HG02840 (cell line): ENCODE measurements at regions not wholly inside any gene's neighbourhood (a gene's known extent, or its start where the extent isn't known, plus 50 kb on each side); places are given as distances from the start of the nearest gene placed in this dataset.
"Not testable (repeated sequence)": the region's sequence is repeated elsewhere in the genome, so short reads cannot be mapped to it uniquely, and the experiment has no call there.

Source experiments
- ATAC-seq: cut with Tn5 transposase; IDR thresholded peaks from one replicate; pipeline ENCODE4 v1.9.1; 2021; ENCODE audit warnings: mild to moderate bottlenecking, moderate library complexity, moderate number of reproducible peaks; ENCODE audit not compliant: unreplicated experiment, low FRiP score

GRCh38 chr6:121740188-121740587 lies 304.7 kb downstream of the GJA1 start:
- not testable (repeated sequence) for ATAC-seq

GRCh38 chr6:121743691-121744090 lies 308.2 kb downstream of the GJA1 start:
- ATAC-seq, result no peak

DNA sequence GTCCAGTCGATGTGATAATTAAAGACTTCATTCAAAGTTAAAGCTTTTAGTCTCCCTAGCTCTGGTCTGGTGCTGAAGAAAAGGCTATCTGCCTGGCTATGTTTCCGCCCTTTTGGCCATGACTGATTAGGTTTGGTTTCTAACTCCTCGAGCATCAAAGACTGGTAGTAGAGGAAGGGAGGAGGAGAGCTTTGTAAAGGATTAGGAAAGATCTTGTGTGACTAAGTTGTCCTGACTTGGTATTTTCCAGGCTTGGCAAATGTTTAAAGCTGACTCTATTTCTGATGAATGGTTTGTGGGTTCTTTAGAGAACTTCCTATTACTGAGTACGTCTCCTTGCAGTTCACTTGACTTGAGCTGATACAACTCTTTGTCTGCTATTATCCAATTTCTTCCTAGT lies 312.9 kb downstream of the GJA1 start:
- ATAC-seq, result no peak

DNA sequence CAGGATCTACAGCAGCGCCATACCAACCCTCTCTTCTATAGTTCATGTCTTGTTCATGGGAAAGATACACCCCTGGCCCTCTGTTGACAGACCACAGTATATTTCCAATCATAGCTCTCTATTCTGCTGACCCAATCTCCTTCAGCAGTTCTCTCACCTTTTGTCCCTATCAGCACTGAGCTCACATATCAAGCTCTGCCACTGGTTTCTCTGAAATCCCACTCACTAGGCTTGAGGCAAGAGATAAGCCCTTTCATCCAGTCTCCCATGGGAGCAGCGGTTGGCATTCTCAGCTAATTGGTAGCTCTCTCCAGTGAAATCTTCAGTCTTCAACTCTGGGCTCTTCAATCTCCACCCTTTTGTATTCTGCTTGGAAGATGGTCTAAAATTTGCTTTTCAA lies 313.4 kb downstream of the GJA1 start:
- no peak for ATAC-seq

DNA sequence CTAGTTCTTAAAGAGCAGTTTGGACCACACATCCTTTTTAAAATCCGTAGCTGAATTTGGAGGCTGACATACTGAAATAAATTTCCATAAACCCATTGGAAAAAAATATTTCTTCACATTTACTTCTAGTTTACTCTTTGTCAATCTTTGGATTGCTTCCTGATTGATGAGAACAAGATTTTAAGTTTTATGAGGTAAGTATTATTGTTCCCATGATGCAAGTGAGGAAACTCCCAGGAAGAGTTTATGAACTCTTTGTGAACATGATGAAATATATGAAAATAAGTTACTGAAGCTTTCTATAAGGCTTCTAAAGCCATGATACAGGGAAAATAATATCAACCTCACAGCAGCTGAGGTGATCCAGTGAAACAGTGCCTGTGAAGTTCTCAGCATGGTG lies 320.0 kb downstream of the GJA1 start:
- ATAC-seq, result no peak

- ATAC-seq, result no peak
Observed at GRCh38 chr6:121756666-121757065, 321.2 kb downstream of the GJA1 start.

DNA sequence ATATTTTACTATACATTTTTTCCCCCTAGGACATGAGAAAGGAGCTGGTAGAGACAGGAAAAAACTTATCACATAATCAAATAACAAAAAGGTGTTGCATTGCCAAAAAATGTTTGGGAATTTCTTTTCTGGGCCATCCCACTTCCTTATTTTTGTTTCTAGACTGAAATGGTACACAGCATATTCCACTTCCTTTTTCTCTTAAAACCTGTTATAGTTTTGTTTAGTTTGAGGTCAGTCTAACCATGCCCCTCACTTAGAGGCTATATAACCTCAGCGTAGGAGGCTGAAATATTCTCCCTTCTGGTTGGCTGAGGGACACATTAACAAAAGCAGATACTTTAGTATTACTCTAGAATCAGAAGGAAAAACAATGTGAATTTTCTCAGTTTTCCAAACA lies 323.9 kb downstream of the GJA1 start:
- no peak for ATAC-seq

- no peak for ATAC-seq
Observed at GRCh38 chr6:121760191-121760590, 324.7 kb downstream of the GJA1 start.

DNA sequence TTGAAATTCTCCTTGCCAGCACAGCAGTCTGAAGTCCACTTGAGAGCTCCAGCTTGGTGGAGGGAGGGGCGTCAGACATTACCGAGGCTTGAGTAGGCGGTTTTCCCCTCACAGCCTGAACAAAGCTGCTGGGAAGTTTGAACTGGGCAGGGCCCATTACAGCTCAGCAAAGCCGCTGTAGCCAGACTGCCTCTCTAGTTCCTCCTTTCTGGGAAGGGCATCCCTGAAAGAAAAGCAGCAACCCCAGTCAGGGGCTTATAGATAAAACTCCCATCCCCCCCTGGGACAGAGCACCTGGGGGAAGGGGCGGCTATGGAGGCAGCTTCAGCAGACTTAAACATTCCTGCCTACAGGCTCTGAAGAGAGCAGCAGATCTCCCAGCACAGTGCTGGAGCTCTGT lies 325.3 kb downstream of the GJA1 start:
- no peak for ATAC-seq

DNA sequence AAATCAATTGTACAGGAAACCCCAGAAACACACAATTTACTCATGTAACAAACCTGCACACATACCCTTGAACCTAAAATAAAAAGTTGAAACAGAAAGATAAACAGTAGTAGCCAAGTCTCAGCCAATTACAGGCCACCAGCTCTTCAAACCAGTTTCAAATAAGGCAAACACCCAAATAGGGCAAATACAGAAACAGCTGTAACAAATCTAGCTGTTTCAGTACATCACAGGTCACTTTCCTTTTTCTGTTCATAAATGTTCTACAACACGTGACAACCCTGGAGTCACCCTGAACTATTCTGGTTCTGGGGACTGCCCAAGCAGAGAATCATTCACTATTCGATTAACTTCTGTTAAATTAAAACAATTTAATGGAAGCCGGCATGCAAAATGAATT lies 329.0 kb downstream of the GJA1 start:
- ATAC-seq, result peak; percentile 83

GRCh38 chr6:121765060-121765459 lies 329.6 kb downstream of the GJA1 start:
- peak; percentile 4 for ATAC-seq

DNA sequence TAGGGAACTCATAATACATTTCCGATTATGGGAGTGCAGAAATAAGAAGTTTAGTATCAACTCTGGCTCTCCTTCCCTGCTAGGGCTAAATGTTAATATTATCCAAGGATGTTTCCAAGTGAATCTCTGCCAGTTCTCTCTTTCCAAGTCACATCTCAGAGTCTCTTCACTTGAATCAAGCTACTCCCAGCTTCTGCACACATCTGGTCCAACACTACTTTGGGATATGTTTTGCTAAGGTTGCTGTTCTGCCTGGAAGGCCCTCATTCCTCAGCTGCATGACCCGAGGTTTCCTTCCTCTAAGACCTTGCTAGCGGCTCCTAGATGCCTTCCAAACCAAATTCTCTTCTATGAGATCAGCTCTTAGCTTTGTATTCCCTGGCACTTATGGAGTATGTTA lies 331.8 kb downstream of the GJA1 start:
- ATAC-seq, result no peak

GRCh38 chr6:121770943-121771342 lies 335.5 kb downstream of the GJA1 start:
- no peak for ATAC-seq

GRCh38 chr6:121771937-121772720 lies 336.7 kb downstream of the GJA1 start:
- peak; percentile 84 for ATAC-seq

GRCh38 chr6:121776054-121776453 lies 340.6 kb downstream of the GJA1 start:
- ATAC-seq, result no peak

GRCh38 chr6:121780325-121781321 lies 345.2 kb downstream of the GJA1 start:
- ATAC-seq, result no peak

DNA sequence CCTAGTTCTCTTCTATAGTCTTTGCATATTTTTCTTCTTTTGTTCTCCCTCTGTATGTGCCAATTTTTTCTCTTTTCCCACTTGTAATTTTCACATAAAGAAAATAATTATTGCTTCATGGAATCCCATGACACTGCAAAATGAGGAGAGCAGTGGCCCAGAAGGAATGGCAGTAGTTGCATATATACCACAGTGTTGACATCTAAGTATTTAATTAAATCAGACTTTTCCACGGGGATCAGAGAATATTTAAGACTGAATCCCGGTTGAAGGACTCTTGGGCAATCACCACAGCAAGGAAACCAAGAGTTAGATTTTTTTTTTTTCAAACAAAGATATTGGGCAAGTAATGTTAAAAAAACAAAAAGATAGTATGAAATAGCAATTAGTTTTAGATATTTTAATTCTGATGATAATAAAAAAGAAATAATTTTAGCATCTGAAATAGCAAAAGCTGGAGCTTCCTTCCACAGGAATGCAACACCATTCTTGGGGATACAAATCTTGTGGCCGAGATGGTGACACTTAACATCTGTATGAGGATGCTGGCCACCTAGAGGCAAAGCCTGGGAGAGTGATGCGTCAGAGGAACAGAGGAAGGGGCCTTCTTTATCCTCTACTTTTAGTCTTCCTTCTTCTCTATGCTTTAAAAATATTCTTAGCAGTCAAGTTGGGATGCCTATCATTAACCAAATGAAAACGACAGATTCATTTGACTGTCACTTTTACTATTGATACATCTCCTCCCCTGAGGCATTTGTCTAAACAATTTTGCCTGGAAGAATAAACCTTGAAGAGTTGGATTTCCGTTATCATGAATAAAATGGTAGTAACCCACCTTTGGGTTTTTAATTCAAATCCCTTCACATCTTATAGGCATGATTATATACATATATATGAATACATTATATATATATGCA lies 356.2 kb downstream of the GJA1 start:
- ATAC-seq, result no peak

DNA sequence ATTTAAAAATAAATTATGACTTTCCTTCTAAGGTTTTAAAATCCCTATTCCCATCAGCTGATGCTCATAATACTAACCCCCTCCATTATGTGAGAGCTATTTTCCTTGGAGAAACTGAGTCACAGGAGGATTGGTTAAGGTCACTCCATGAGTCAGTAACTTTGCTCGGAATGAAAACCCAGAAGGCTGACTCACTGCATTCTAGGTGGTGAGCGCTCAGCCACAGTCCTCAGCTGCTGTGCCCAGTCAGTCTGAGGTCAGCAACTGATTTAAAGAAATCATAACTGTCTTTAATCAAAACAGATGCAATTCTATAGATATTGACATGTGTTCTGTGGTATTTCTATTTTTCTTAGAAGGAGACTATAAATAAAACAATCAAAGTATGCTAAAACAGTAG lies 359.2 kb downstream of the GJA1 start:
- ATAC-seq, result no peak

GRCh38 chr6:121797598-121797997 lies 362.2 kb downstream of the GJA1 start:
- not testable (repeated sequence) for ATAC-seq

GRCh38 chr6:121798126-121798525 lies 362.7 kb downstream of the GJA1 start:
- ATAC-seq, result not testable (repeated sequence)
